Activated gamma-delta T cell treated with Interleukin-2 at 50 U/mL for 16 hours (primary cell): ENCODE measurements at regions not wholly inside any gene's neighbourhood (a gene's known extent, or its start where the extent isn't known, plus 50 kb on each side); places are given as distances from the start of the nearest gene placed in this dataset.
"Not testable (repeated sequence)": the region's sequence is repeated elsewhere in the genome, so short reads cannot be mapped to it uniquely, and the experiment has no call there.

ENCODE experiments used
- DNase-seq: peaks from one replicate; pipeline ENCODE4 v3.0.0-alpha.2; 2020

GRCh38 chr20:30593572-30593971 lies 663.9 kb upstream of the DEFB115 start:
- no peak for DNase-seq

GRCh38 chr20:30594112-30594511 lies 663.4 kb upstream of the DEFB115 start:
- DNase-seq = no peak

GRCh38 chr20:30595698-30596097 lies 661.8 kb upstream of the DEFB115 start:
- no peak for DNase-seq

DNA sequence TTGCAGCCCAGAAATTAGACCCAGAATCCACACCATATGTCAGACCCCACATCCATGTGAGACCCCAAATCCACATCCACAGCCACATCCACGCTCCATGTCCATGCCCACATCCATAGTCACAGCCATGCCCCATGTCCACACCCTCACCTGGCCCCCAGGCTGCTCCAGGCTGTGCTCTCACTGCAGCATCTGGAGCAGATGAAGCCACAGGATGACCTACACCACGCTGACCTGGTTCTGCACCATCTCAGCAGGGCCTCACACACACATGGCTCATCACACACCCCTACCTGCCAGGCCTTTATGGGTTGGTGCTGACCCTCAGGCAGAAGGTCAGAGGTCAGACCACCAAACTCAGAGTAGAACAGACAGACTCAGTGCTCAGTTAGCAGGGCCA lies 660.0 kb upstream of the DEFB115 start:
- not testable (repeated sequence) for DNase-seq

- no peak for DNase-seq
Observed at GRCh38 chr20:30598460-30599230, 658.8 kb upstream of the DEFB115 start.

DNA sequence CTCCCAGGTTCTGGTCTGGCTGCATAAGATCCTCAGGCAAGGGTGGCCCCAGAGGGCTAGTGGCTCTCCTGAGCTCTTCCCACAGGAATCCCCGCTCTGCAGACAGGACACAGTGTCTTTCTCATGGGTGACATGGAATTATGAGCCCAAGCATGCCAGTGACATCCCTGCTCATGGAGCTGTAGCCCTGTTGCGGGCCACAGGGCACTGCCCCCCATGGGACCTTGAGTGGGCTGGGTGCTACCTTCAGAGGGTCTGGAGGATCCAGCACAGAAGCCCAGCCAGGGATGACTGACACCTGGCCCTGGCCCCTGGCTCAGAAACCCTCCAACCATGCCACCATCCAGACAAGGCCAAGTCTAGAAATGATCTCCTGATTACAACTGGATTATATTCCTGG lies 657.5 kb upstream of the DEFB115 start:
- DNase-seq = no peak

DNA sequence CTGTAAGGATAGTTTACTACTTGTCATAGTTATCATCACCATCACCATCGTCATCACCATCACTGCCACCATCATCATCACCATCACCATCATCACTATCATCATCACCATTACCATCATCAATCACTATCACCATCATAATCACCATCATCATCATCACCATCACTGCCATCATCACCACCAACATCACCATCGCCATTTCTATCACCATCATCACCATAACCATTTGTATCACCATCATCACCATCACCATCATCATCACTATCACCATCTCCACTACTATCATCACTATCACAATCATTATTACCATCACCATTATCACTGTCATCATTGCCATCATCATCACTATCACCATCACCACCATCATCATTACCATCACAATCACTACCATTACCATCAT lies 655.5 kb upstream of the DEFB115 start:
- DNase-seq = no peak

- DNase-seq = no peak
Observed at GRCh38 chr20:30602424-30602823, 655.0 kb upstream of the DEFB115 start.

- DNase-seq = no peak
Observed at GRCh38 chr20:30606990-30607389, 650.5 kb upstream of the DEFB115 start.

GRCh38 chr20:30610029-30610693 lies 647.3 kb upstream of the DEFB115 start:
- DNase-seq = no peak

DNA sequence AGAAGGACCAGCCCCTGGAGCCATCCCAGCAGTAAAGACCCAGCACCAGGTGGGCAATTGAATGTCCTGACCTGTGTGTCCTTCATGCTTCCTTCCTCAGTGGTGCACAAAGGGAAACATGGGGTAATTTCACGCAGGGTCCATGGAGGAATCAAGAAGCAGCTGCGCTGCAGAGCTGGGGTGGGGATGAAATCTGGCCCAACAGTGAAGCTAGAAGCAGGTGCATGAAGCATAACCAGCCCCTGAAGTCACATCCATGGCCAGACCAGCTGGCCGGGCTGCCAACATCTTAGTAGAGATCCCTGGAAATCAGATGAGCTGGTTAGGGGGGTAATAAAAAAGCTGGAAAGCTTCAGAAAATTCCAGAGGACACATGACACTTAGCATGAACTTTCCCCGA lies 646.7 kb upstream of the DEFB115 start:
- no peak for DNase-seq

GRCh38 chr20:30611239-30611984 lies 646.1 kb upstream of the DEFB115 start:
- DNase-seq = no peak

GRCh38 chr20:30612344-30612743 lies 645.1 kb upstream of the DEFB115 start:
- no peak for DNase-seq

GRCh38 chr20:30621346-30621745 lies 636.1 kb upstream of the DEFB115 start:
- not testable (repeated sequence) for DNase-seq

DNA sequence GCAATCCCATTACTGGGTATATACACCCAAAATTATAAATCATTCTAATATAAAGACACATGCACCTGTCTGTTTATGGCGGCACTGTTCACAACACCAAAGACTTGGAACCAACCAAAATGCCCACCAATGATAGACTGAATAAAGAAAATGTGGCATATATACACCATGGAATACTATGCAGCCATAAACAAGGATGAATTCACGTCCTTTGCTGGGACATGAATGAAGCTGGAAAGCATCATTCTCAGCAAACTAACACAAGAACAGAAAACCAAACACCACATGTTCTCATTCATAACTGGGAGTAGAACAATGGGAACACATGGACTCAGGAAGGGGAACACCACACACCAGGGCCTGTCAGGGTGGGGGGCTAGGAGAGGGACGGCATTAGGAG lies 633.2 kb upstream of the DEFB115 start:
- DNase-seq = not testable (repeated sequence)

DNA sequence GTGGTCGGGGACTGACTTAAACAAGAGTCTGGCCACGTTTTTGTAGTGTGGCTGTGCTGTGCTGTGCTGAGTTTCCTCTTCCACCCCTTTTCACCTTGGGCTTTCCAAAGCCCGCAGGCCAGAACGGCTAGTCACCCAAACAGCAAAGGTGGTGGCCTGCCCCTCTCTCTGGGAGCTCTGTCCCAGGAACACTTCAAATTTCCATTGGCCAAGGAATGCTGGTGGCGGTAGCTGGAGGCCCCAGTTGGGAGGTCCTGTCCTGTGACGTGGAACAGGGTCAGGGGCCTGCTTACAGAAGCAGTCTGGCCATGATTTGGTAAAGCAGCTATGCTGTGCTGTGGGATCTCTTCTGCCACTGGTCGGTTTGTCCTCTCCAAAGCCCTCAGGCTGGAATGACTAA lies 628.1 kb upstream of the DEFB115 start:
- DNase-seq = not testable (repeated sequence)

DNA sequence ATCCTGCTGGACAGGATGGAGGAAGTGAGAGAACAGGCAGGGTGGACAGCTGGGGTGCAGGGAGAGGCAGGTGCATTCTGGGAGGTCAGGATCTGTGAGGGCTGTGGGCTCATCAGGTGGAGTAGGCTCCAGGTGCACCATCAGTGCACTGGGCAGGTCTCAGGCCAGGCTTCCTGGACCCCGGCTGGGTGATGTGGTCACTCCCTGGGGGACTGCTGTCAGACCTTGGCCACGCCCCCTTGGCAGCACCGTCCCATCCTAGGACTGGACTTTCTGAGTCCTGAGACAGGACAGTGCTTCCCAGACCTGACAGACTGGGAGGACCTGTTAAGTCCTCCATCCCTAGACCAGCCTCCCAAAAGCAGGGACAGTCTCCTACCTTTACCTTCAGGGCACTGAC lies 626.7 kb upstream of the DEFB115 start:
- no peak for DNase-seq

DNA sequence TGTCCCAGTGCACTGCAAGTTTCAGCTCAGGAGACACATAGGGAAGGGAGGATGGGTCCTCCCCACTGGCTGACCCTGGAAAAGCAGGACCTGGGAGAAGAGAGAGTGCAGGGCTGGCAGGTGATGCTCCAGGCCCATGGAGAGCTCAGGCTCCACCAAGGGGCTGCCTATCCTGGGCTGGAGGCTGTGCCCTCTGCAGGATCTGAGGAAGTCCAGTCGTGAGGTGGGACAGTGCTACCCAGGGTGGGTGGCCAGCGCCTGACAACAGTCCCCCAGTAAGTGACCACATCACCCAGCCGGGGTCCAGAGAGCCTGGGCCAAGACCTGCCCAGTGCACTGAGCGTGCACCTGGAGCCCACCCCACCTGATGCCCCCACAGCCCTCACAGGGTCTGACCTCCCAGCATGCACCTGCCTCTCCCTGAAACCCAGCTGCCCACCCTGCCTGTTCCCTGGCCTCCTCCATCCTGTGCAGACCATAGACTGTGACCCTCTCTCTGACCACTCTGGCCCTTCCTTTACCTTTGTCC lies 626.1 kb upstream of the DEFB115 start:
- DNase-seq = not testable (repeated sequence)

GRCh38 chr20:30632773-30633172 lies 624.7 kb upstream of the DEFB115 start:
- DNase-seq = not testable (repeated sequence)

DNA sequence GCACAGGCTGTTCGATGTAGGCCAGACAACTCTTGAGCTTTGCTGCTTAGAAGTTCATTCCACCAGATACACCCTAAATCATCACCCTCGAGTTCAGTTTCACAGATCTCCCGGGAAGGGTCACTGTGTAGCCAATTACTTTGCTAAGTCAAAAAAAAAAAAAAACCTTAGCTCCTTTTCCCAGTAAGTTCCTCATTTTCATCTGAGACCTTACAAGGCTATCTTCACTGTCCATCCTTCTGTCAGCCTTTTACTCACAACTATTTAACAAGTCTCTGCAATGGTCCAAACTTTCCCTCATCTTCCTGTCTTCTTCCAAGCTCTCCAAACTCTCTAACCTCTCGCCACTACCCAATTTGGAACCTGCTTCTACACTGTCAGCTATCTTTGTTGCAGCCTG lies 615.9 kb upstream of the DEFB115 start:
- DNase-seq = not testable (repeated sequence)

- DNase-seq = not testable (repeated sequence)
Observed at GRCh38 chr20:30660982-30661381, 596.5 kb upstream of the DEFB115 start.

- DNase-seq = not testable (repeated sequence)
Observed at GRCh38 chr20:30668418-30668817, 589.0 kb upstream of the DEFB115 start.

- not testable (repeated sequence) for DNase-seq
Observed at GRCh38 chr20:30669330-30670029, 588.0 kb upstream of the DEFB115 start.
